Heart left ventricle (tissue), 13 donors: ENCODE measurements at regions not wholly inside any gene's neighbourhood (a gene's known extent, or its start where the extent isn't known, plus 50 kb on each side); places are given as distances from the start of the nearest gene placed in this dataset.

Experiments
- CTCF ChIP-seq, 12 donors: fragments of 200-600 bp; sonication (generic) in 4 of 12; IDR thresholded peaks; one replicate each; pipeline versions ENCODE4 v1.5.0 to v1.8.0; 2018 to 2022; ENCODE audit warnings: antibody characterized with exemption in 12 of 12, mild to moderate bottlenecking in 5 of 12
- POLR2A ChIP-seq, 2 donors: fragments of 450-650 bp; IDR thresholded peaks; one replicate each; pipeline ENCODE4 v1.6.1; 2017; ENCODE audit warnings: antibody characterized with exemption in 2 of 2, mild to moderate bottlenecking in 2 of 2, moderate library complexity in 2 of 2
- donor health status: ischemic (EF 13 %, LVEDD 7.1; RV severe dilation, severe dysfunction).
- donor health status: DM: no; HTN: yes; CAD: no.
- donor health status: DM: no; HTN: no; CAD: no.
- donor health status: ischemic (EF 25% LVEDD 6.9; RV normal size, moderate dysfunction).
- donor health status: ischemic (EF 25% LVEDD 5.7; RV mildly dilated, moderate dysfunction).
- donor health status: ischemic (EF 35%, LVEDD 5.7; RV mildly dilated, moderate dysfunction).
- donor health status: nonischemic (EF 11% LVEDD 7.7; RV severe dilation, severe dysfunction).
- donor health status: DM: yes; HTN: yes; CAD: no.
- donor health status: PGD.
- donor health status: ischemic (EF 29% LVEDD 5.4; RV normal size, mild dysfunction).
- donor health status: nonischemic (EF 23%, LVEDD 6.1; RV moderate dilation, normal function).

GRCh38 chr19:29400917-29401711 lies 124.7 kb upstream of the VSTM2B start:
- TF ChIP-seq CTCF (IDR thresholded peaks at IDR 0.05), result no peak
- no peak for TF ChIP-seq POLR2A (IDR thresholded peaks at IDR 0.05)
